Pancreas (tissue), 10 donors: ENCODE measurements at regions not wholly inside any gene's neighbourhood (a gene's known extent, or its start where the extent isn't known, plus 50 kb on each side); places are given as distances from the start of the nearest gene placed in this dataset.

Source experiments
- ATAC-seq, 4 donors: fragments of 200-7000 bp; cut with Tn5 transposase; one replicate each; pipeline versions ENCODE4 v1.8.0 to v1.9.1; 2020; ENCODE audit warnings: mild to moderate bottlenecking in 4 of 4, moderate library complexity in 4 of 4
- DNase-seq, 6 donors: peaks; one replicate each; pipeline ENCODE4 v3.0.0-alpha.2; 2020
- FAIRE-seq: peaks from 2 replicates; lab custom pipeline; 2012; peaks lifted over from hg19 to GRCh38; lab: Jason Lieb, UNC
- H3K27ac ChIP-seq, 4 donors: fragments of 200-600 bp; sonication (generic); 1 replicate in 3 of 4; 2 replicates in 1 of 4; pipeline versions ENCODE4 v1.5.0 to v1.8.0; 2020
- H3K27me3 ChIP-seq, 4 donors: fragments of 200-600 bp; one replicate each; pipeline ENCODE4 v1.8.0; 2021
- H3K36me3 ChIP-seq, 3 donors: fragments of 200-600 bp; sonication (generic) in 1 of 3; one replicate each; pipeline versions ENCODE4 v1.5.0 to v1.8.0; 2020 to 2021
- H3K4me1 ChIP-seq, 3 donors: fragments of 200-600 bp; one replicate each; pipeline ENCODE4 v1.8.0; 2021
- H3K4me3 ChIP-seq, 4 donors: fragments of 200-600 bp; sonication (generic) in 2 of 4; one replicate each; pipeline versions ENCODE4 v1.5.0 to v1.8.0; 2020 to 2021
- H3K9me3 ChIP-seq, 4 donors: fragments of 200-600 bp; one replicate each; pipeline ENCODE4 v1.8.0; 2021
- WGBS, 2 donors: extraction: QIAGEN DNeasy Blood & Tissue Kit; methylation state at CpG; one replicate each; pipeline ENCODE4 v1.1.7; 2013; 5-methylcytosine and 5-hydroxymethylcytosine counted together
- intact Hi-C, 3 donors: fragments of 100-400 bp; cut with DNase I; formaldehyde crosslinking; loops; one replicate each; pipeline versions ENCODE4 v1.11.1 to v1.14.2; 2022
- TF ChIP-seq, protein P1 (sequence below), 4 donors: fragments of 200-600 bp; sonication (generic) in 3 of 4; IDR thresholded peaks; one replicate each; pipeline versions ENCODE4 v1.5.0 to v1.8.0; 2021; ENCODE audit warnings: antibody characterized with exemption in 4 of 4
- donor health status: healthy with polysubstance abuse.
- donor health status: DM: no; HTN: no; CAD: no; lungs with moderate emphysema.
- donor health status: DM: no; HTN: no; CAD: no.
- donor health status: control.
- donor health status: control.
- donor health status: Bipolar disorder and iron deficiency.
- donor health status: DM: yes; HTN: yes; CAD: no.
- donor health status: DM: no; HTN: no; CAD: no.
- donor health status: DM: no; HTN: no; CAD: no.
- donor health status: DM: yes; HTN: yes; CAD: no.

DNA sequence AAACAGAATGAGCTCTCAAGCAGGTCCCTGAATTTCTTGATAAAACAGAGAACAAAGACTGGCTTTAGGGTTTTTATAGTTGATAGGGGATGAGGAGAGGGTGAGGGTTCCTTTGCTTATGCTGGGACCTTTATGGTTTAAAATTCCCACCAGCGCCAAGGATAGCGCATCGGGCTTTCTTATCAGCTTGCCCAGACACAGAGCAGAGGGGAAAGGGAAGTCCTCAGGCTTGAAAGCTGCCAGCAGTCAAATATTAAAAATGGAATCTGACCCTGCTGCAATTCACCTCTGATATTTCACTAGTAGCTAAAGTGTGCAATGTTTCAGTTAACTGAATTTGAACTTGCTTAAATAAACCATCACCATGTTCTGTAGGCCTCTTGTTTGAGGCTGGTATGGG, 55.0 kb upstream of the EPHA3 start:
- TF ChIP-seq, protein P1, sequence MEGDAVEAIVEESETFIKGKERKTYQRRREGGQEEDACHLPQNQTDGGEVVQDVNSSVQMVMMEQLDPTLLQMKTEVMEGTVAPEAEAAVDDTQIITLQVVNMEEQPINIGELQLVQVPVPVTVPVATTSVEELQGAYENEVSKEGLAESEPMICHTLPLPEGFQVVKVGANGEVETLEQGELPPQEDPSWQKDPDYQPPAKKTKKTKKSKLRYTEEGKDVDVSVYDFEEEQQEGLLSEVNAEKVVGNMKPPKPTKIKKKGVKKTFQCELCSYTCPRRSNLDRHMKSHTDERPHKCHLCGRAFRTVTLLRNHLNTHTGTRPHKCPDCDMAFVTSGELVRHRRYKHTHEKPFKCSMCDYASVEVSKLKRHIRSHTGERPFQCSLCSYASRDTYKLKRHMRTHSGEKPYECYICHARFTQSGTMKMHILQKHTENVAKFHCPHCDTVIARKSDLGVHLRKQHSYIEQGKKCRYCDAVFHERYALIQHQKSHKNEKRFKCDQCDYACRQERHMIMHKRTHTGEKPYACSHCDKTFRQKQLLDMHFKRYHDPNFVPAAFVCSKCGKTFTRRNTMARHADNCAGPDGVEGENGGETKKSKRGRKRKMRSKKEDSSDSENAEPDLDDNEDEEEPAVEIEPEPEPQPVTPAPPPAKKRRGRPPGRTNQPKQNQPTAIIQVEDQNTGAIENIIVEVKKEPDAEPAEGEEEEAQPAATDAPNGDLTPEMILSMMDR (IDR thresholded peaks at IDR 0.05) = no peak
- Histone ChIP-seq H3K4me3 (no peak overlapping the region), H3K36me3 (no peaks in the 10 kb centered on the region), H3K9me3 (no peaks in the 10 kb centered on the region), H3K27me3 (no peaks in the 10 kb centered on the region), H3K27ac (no peak overlapping the region), H3K4me1 (no peaks in the 10 kb centered on the region)
- DNase-seq (no peak), ATAC-seq (no peak), FAIRE-seq (no peak)
- intact Hi-C loops = no loop called here
- WGBS, 2 donors = 36 to 57% methylated on average over 2 to 3 of the region's 3 CpGs

DNA sequence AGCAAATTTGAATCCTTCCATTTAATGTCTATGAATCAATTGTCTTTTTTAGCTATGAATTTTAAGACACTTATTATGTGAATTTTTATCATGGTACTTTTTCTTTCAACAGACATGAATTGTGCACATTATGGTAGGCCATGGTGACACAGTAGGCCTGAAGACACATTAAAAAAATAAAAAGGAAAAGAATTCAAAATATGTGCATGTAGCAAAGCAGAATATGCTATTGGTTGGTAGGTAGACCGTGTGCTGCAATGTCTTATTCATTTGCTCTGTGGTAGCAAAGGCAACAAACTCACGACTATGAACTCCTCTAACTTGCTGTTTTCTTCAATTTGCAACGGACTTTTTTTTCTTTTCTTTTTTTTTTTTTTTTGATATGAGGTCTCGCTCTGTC, 50.0 kb upstream of the EPHA3 start:
- TF ChIP-seq, protein P1 (IDR thresholded peaks at IDR 0.05) = no peak
- Histone ChIP-seq H3K27ac (no peak overlapping the region), H3K36me3 (no peaks in the 10 kb centered on the region), H3K9me3 (no peaks in the 10 kb centered on the region), H3K4me3 (no peak overlapping the region), H3K27me3 (no peaks in the 10 kb centered on the region), H3K4me1 (no peaks in the 10 kb centered on the region)
- FAIRE-seq (no peak), DNase-seq (no peak), ATAC-seq (no peak)
- WGBS, 2 donors = 74 to 76% methylated on average over 3 to 4 of the region's 4 CpGs
- intact Hi-C loops = no loop called here
